Inflammatory macrophage treated with lipopolysaccharide for 4 hours (primary cell): ENCODE measurements at regions not wholly inside any gene's neighbourhood (a gene's known extent, or its start where the extent isn't known, plus 50 kb on each side); places are given as distances from the start of the nearest gene placed in this dataset.
"Not testable (repeated sequence)": the region's sequence is repeated elsewhere in the genome, so short reads cannot be mapped to it uniquely, and the experiment has no call there.

Experiments used
- DNase-seq: peaks from one replicate; pipeline ENCODE4 v3.0.0-alpha.2; 2020

DNA sequence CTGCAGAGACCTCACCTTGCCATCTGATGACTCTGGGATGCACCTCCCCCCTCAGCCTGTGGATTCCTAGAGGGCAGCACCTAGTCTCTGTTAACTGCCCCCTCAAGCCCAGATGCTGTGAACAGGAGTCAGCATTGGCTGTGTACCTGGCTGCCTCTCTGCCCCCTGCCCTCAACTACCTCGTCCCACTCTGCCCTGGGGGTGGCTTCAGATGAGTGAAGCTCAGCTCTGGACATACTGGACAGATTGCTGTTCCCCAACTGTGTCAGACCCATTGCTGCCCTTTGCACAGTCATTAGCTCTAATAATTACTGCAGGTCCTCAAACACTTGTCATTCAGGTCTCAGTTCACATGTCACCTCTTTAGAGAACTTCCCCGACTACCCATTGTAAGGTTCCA, 182.1 kb upstream of the TSHZ3 start:
- DNase-seq, result no peak

GRCh38 chr19:31532034-31532433, 182.8 kb upstream of the TSHZ3 start:
- no peak for DNase-seq

DNA sequence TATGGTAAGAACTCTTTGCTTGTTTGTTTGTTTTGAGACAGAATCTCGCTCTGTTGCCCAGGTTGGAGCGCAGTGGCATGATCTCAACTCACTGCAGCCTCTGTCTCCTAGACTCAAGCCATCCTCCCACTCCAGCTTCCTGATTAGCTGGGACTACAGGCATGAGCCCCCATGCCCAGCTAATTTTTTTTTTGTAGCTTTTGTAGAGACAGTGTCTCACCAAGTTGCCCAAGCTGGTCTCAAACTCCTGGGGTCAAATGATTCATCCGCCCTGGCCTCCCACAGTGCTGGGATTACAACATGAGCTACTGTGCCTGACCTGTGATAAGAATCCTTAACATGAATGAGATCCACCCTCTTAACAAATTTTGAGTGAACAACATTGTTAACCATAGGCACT, 183.9 kb upstream of the TSHZ3 start:
- DNase-seq, result no peak

GRCh38 chr19:31534231-31534630, 185.0 kb upstream of the TSHZ3 start:
- DNase-seq, result no peak

DNA sequence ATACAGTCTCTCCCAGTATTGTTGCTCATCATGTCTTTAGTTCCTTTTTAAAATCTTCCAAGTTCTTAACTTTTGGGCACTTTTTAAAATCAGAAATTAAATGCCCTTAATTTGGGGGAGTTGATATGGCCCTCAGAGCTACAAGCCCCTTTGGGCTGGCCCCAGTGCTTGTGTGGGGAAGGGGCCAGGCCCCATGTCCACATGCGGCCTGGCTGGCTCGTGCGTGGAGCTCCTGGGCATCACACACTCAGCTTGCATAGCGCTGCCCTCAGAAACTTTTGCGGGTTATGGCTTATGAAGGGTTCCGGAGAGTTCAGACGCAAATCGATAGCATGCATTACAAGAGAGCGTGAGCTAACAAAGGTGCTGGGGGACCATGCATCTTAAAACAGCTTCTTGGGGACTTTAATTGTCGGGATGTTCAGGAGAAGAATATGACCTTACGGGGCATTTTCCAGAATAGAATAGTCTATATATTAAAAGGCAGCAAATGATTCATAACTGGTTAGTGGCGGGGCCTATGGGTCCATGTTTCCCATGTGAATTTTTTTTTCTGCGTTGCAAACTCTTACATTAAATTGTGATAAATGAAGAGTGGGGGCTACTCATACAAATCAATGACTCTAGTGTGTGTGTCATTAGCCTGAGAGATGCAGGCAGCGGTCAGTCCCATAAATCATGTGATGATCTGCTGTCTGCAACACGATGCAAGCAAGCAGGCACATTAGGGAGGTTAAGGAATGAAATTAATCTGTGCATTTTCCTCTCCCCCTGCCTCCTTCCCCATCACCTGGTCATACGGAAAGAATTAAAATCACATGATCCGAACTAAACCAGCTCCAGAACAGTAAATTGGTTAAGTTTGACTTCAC, 185.8 kb upstream of the TSHZ3 start:
- no peak for DNase-seq

DNA sequence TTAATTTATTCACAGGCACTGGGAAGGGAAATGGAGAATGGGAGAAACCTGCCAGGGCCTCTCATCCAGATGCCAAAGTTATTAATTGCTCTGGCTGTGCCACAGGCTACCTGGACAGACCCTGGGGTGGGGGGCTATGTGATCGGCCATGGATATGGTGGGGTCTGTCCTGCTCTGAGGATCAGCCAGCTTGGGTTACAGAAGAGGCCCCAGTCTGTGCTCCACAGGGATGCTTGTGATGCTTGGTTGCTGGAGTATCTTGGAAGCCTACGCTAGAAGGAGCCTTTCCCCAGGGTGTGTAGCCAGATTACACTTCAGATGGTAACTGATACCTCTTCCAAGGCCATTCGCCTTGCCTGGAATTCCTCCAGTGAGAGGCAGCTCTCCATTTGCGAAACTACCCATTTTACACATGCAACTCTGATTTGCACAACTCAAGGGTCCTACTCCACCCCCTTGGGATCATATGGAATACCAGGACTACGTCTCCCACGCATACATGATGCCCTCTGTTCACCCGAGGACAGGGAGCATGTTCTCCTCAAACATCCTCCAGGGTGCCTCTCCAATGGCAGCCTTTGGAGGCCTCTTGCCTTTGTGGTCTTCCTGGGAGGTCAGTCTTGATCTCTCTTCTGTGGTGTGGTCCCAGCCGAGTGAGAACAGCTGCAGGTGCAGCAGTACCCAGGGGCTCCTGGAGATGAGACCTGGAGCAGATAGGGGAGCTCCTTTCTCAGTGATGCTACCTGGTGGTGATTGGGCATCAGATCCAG, 186.6 kb upstream of the TSHZ3 start:
- DNase-seq, result no peak

GRCh38 chr19:31537136-31537535, 187.9 kb upstream of the TSHZ3 start:
- DNase-seq, result no peak

DNA sequence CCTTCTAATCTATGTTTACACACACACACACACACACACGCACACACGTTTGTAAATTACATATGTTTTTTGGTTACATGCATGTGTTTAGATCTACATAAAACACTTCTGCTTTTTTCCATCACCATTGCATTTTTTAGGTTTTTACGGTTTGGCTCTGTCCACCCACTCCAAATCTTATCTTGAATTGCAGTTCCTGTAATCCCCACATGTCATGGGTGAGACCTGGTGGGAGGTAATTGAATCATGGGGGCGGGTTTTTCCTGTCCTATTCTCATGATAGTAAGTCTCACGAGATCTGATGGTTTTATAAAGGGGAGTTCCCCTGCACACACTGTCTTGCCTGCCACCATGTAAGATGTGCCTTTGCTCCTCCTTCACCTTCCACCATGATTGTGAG, 188.7 kb upstream of the TSHZ3 start:
- not testable (repeated sequence) for DNase-seq

DNA sequence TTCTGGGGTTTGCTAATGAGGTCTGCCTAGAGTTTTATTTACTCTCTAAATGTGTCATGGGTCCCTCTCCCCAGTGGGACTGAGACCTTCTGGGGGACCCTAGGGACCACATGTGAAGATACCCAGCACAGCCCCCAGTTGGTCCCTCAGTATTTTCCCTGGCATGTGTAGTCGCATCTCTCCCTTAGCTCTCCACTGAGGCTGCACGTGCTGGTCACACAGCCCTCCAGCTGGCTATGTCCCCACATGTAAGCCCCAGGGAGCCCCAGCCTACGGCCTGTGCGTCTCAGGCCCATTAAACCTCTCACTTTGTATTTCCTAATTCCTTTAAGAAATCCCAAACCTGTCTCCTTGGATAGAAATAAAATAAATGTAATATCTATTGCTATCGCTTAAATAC, 189.6 kb upstream of the TSHZ3 start:
- no peak for DNase-seq

DNA sequence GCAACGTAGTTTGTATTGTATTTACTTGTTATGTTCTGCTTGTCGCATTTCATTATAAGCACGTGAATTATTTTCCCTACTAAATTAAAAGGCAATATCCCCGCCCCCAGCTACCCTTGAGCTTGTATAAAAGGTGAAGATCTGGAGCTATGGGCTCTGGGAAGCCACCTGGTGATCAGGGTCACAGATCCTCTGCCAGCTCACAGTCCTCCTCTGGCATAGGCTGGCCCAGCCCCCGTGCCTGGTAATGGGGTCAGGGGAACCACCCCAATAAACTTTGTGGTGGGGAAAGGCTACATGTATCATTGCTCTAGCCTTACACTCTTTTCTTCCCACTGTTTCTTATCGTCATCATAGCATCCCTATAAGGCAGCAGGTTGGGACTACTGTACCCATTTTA, 190.2 kb upstream of the TSHZ3 start:
- no peak for DNase-seq

- DNase-seq, result no peak
Measured at GRCh38 chr19:31541396-31541795, 192.2 kb upstream of the TSHZ3 start.

- no peak for DNase-seq
Measured at GRCh38 chr19:31543456-31543855, 194.2 kb upstream of the TSHZ3 start.

- DNase-seq, result no peak
Measured at GRCh38 chr19:31545777-31546176, 196.5 kb upstream of the TSHZ3 start.

DNA sequence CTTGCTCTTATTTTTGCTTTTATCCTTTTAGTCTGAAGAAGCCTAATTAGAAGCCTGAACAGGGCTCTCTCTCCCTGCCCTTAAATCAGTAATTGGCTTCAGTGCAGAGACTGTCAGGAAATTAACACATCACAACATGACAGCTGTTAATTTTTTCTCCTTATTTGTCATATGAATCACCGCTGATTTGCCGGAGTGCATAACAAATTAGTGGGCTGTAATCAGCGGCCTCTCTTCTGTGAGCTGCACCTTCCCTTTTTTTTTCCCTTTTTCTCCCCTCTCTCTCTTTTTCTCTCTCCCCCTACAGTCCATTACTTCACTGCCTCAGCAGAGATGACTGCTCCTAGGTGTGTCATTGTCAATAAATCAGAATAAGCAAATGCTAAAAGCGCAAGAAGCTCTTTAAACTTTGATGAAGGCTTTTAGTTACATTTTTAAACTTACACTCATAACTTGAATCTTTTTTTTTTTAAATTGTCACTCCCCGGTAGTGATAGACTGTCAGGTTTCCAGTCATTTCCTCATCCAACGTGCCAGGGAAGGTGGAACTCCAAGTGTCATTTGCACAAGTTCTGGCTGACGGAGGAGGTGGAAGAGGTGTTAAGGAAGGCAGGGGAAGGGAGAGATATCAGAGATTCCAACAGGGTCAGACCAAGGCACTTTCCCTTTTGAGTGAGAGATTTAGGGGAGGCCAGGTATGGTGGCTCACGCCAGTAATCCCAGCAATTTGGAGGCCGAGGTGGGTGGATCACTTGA, 197.1 kb upstream of the TSHZ3 start:
- no peak for DNase-seq

- no peak for DNase-seq
Measured at GRCh38 chr19:31548941-31549340, 199.7 kb upstream of the TSHZ3 start.

DNA sequence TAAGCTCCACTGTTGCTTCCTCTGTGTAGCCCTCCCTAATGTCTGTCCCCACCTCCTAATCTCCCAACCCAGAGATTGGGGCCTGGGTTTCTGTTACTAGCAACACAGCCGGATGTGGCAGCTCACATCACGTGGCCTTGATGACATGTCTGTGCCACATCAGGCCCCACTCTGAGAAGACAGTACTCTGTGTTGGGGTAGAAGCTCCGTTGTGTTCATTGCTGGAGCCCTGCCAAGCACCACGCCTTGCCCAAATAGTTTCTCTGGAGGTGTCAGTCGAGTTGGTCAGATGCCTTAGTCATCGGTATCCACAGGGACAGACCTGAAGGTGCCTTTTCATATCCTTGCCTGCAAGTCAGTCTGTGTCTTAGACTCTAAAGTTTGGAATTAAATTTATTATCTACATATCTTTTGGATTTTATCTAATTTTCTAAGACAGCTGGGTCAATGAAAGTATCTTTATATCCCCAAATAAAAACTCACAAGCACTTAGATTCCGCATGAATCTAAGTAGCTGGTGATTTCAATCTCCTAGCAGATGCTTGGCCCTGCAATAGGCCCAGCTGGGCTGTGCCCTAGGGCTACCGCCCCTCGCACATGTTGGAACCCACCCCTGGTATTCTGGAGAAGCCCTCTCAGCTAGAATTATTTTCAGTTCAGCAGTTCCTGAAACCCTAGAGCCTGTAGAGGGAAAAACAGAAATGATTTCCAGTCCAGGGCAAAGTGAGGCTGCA, 204.0 kb upstream of the TSHZ3 start:
- DNase-seq, result no peak

DNA sequence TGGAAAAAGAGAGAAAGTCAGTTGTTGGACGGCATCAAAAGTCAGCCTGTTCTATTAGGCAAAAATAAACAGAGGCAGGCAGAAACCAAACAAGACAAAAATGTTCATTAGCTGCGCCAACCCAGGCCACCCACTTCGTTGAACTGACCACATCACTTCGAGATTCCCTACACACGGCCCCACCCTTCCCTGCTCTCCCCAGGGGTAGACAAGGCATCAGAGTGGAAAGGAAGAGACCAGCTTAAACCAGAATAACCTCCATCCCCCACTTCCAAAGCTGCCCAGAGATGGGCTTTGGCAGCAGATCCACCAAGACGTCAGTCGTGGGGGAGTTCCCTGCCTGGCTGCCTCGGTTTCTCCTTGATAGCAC, 204.6 kb upstream of the TSHZ3 start:
- DNase-seq, result no peak

DNA sequence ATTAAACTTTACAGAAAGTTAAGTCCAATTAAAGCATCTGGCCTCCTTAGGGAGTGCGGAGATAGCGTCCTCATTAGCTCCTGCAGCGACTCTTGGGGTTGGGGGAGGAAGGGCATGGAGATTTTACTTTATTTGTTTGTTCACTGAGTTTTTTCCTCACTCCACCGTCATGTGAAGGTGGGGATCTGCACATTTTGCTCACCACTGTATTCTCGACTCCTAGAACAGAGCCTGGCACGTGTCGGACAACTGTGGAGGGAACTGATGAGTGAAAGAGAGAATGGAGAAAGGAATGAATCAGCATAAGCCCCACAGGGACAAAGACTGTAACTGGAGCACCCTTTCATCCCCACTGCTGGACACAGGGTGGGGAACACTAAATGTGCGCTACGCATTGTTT, 205.1 kb upstream of the TSHZ3 start:
- DNase-seq, result no peak

GRCh38 chr19:31555634-31556215, 206.5 kb upstream of the TSHZ3 start:
- DNase-seq, result no peak

DNA sequence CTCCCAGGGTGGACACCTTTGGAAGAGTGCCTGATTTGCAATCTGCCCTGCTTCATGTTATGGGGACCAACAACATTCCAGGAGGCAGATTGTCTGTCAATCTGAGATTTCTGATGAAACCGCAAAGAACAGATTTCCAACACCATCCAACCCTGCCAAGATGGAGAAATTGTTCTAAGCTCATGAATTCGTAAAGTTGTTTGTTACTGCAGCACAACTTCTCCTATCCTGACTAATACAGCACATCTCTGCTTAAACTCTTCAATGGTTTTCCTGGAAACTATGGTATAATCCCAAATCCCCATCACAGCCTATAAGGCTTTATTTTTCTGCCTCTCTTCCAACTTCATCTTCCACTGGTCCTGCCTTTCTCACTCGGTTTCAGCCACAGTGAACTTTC, 210.3 kb upstream of the TSHZ3 start:
- no peak for DNase-seq

- no peak for DNase-seq
Measured at GRCh38 chr19:31560086-31561060, 211.1 kb upstream of the TSHZ3 start.
